SK-N-SH treated with all-trans-retinoic acid at 6 μM for 48 hours (cell line): ENCODE measurements at regions not wholly inside any gene's neighbourhood (a gene's known extent, or its start where the extent isn't known, plus 50 kb on each side); places are given as distances from the start of the nearest gene placed in this dataset.

ENCODE experiments used
- ATAC-seq: fragments of 200-7000 bp; cut with Tn5 transposase; 3 replicates; pipeline ENCODE4 v1.9.1; 2020; ENCODE audit warnings: mild to moderate bottlenecking, moderate library complexity
- ARNTL ChIP-seq: fragments of 450-650 bp; formaldehyde crosslinking; IDR thresholded peaks from 2 replicates; pipeline ENCODE4 v1.5.0; 2020; ENCODE audit warnings: low read depth, mild to moderate bottlenecking, moderate library complexity, borderline replicate concordance
- BACH2 ChIP-seq: fragments of 250-450 bp; sonication (Bioruptor Pico); IDR thresholded peaks from 2 replicates; pipeline ENCODE4 v1.9.0; 2021; ENCODE audit warnings: mild to moderate bottlenecking, borderline replicate concordance
- CSDC2 ChIP-seq: fragments of 250-450 bp; sonication (Bioruptor Pico); IDR thresholded peaks from 2 replicates; pipeline ENCODE4 v1.5.0; 2020; ENCODE audit warnings: mild to moderate bottlenecking, moderate library complexity
- GLIS3 ChIP-seq: fragments of 250-450 bp; sonication (Bioruptor Pico); IDR thresholded peaks from 2 replicates; pipeline ENCODE4 v1.5.0; 2020; ENCODE audit warnings: mild to moderate bottlenecking, moderate library complexity
- OSR1 ChIP-seq: fragments of 250-450 bp; sonication (Bioruptor Pico); IDR thresholded peaks from 2 replicates; pipeline ENCODE4 v1.8.0; 2022; ENCODE audit warnings: moderate library complexity, mild to moderate bottlenecking, inconsistent platforms
- RARB ChIP-seq: fragments of 250-450 bp; sonication (Bioruptor Pico); IDR thresholded peaks from 2 replicates; pipeline ENCODE4 v1.8.0; 2021; ENCODE audit warnings: mild to moderate bottlenecking, moderate library complexity
- SNAI2 ChIP-seq: fragments of 250-450 bp; sonication (Bioruptor Pico); IDR thresholded peaks from 2 replicates; pipeline ENCODE4 v1.5.0; 2020; ENCODE audit warnings: mild to moderate bottlenecking, moderate library complexity
- TCF4 ChIP-seq: fragments of 250-450 bp; sonication (Bioruptor Pico); IDR thresholded peaks from 2 replicates; pipeline ENCODE4 v1.8.0; 2021; ENCODE audit warnings: mild to moderate bottlenecking, moderate library complexity, borderline replicate concordance
- TOX ChIP-seq: fragments of 250-450 bp; sonication (Bioruptor Pico); IDR thresholded peaks from 2 replicates; pipeline ENCODE4 v1.8.0; 2021; ENCODE audit warnings: mild to moderate bottlenecking, moderate library complexity, borderline replicate concordance
- ZC3H10 ChIP-seq: fragments of 250-450 bp; sonication (Bioruptor Pico); IDR thresholded peaks from 2 replicates; pipeline ENCODE4 v1.5.1; 2021; ENCODE audit warnings: mild to moderate bottlenecking, moderate library complexity
- ZFP3 ChIP-seq: fragments of 250-450 bp; sonication (Bioruptor Pico); IDR thresholded peaks from 2 replicates; pipeline ENCODE4 v1.5.0; 2020; ENCODE audit warnings: mild to moderate bottlenecking, moderate library complexity
- ZNF565 ChIP-seq: fragments of 450-650 bp; formaldehyde crosslinking; conservative IDR thresholded peaks from 2 replicates; pipeline ENCODE4 v1.5.0; 2020; ENCODE audit warnings: low read depth, mild to moderate bottlenecking, moderate library complexity
- ZNF70 ChIP-seq: fragments of 450-650 bp; formaldehyde crosslinking; IDR thresholded peaks from 2 replicates; pipeline ENCODE4 v1.5.0; 2020; ENCODE audit warnings: mild to moderate bottlenecking, moderate library complexity
- ZNF8 ChIP-seq: fragments of 450-650 bp; formaldehyde crosslinking; IDR thresholded peaks from 2 replicates; pipeline ENCODE4 v1.5.0; 2020; ENCODE audit warnings: mild to moderate bottlenecking, moderate library complexity
- TF ChIP-seq, protein P1 (sequence below): fragments of 250-450 bp; sonication (Bioruptor Pico); IDR thresholded peaks from 2 replicates; pipeline ENCODE4 v1.8.0; 2020; ENCODE audit warnings: mild to moderate bottlenecking, moderate library complexity, borderline replicate concordance
- TF ChIP-seq, protein P2 (sequence below): fragments of 250-450 bp; sonication (Bioruptor Pico); IDR thresholded peaks from 2 replicates; pipeline ENCODE4 v1.5.0; 2020; ENCODE audit warnings: mild to moderate bottlenecking, moderate library complexity
- TF ChIP-seq, protein P3 (sequence below): fragments of 250-450 bp; sonication (Bioruptor Pico); IDR thresholded peaks from 2 replicates; pipeline ENCODE4 v1.5.1; 2020; ENCODE audit warnings: low read depth, mild to moderate bottlenecking, moderate library complexity
- TF ChIP-seq, protein P4 (sequence below): fragments of 250-450 bp; sonication (Bioruptor Pico); IDR thresholded peaks from 2 replicates; pipeline ENCODE4 v1.5.1; 2021; ENCODE audit warnings: mild to moderate bottlenecking, moderate library complexity
- TF ChIP-seq, protein P5 (sequence below): fragments of 250-450 bp; sonication (Bioruptor Pico); IDR thresholded peaks from 2 replicates; pipeline ENCODE4 v1.8.0; 2021; ENCODE audit warnings: low read depth, mild to moderate bottlenecking, moderate library complexity, borderline replicate concordance

DNA sequence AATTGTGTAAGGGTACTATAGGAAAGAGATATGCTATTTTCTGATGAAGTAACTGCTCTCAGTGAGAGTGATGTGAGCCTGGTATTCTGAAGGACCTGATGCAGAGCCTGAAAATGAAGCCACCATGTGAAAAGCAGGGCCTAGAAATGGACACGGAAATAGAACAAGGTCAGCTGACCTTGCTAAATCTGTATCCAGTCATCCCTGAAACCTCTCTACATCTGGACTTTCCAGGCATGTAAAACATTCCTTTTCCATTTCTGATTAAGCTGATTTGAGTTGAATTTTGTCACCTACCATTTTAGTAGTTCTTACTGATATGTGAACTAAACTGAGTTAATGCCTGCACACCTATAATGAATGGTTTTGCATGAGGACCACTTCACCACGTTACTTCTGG is 72.4 kb upstream of the NEIL3 start:
- TF ChIP-seq GLIS3 (no peak), ZFP3 (CRISPR knock-in tag) (no peak), OSR1 (CRISPR knock-in tag) (no peak), SNAI2 (CRISPR knock-in tag) (no peak), RARB (CRISPR knock-in tag) (no peak)
- no peak for ATAC-seq

DNA sequence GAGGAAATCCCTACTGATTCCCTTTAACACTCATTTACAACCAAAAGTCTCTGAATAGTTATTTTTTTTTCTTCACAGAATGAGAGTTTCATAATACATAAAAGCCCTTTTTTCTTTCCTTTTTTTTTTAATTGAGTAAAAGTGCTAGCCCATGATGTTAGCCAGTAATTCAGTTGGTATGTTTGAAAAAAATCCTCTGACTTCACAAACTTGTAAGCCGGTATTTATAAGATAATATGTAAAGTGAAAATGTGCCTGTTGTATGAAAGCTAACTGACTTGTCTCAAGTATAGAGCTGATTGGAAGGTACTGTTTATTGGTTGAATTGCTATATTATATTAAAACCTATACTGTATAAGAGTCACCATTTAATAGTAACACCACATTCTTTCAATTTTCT is 70.2 kb upstream of the NEIL3 start:
- no peak for ATAC-seq
- TF ChIP-seq, protein P1, sequence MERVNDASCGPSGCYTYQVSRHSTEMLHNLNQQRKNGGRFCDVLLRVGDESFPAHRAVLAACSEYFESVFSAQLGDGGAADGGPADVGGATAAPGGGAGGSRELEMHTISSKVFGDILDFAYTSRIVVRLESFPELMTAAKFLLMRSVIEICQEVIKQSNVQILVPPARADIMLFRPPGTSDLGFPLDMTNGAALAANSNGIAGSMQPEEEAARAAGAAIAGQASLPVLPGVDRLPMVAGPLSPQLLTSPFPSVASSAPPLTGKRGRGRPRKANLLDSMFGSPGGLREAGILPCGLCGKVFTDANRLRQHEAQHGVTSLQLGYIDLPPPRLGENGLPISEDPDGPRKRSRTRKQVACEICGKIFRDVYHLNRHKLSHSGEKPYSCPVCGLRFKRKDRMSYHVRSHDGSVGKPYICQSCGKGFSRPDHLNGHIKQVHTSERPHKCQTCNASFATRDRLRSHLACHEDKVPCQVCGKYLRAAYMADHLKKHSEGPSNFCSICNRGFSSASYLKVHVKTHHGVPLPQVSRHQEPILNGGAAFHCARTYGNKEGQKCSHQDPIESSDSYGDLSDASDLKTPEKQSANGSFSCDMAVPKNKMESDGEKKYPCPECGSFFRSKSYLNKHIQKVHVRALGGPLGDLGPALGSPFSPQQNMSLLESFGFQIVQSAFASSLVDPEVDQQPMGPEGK = no peak
- TF ChIP-seq ZC3H10 (CRISPR knock-in tag) (no peak), ZNF8 (CRISPR knock-in tag) (no peak), ZNF70 (CRISPR knock-in tag) (no peak)
- TF ChIP-seq, protein P2, sequence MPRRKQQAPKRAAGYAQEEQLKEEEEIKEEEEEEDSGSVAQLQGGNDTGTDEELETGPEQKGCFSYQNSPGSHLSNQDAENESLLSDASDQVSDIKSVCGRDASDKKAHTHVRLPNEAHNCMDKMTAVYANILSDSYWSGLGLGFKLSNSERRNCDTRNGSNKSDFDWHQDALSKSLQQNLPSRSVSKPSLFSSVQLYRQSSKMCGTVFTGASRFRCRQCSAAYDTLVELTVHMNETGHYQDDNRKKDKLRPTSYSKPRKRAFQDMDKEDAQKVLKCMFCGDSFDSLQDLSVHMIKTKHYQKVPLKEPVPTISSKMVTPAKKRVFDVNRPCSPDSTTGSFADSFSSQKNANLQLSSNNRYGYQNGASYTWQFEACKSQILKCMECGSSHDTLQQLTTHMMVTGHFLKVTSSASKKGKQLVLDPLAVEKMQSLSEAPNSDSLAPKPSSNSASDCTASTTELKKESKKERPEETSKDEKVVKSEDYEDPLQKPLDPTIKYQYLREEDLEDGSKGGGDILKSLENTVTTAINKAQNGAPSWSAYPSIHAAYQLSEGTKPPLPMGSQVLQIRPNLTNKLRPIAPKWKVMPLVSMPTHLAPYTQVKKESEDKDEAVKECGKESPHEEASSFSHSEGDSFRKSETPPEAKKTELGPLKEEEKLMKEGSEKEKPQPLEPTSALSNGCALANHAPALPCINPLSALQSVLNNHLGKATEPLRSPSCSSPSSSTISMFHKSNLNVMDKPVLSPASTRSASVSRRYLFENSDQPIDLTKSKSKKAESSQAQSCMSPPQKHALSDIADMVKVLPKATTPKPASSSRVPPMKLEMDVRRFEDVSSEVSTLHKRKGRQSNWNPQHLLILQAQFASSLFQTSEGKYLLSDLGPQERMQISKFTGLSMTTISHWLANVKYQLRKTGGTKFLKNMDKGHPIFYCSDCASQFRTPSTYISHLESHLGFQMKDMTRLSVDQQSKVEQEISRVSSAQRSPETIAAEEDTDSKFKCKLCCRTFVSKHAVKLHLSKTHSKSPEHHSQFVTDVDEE (CRISPR knock-in tag) = no peak
- TF ChIP-seq, all 23 proteins: peak for 0

DNA sequence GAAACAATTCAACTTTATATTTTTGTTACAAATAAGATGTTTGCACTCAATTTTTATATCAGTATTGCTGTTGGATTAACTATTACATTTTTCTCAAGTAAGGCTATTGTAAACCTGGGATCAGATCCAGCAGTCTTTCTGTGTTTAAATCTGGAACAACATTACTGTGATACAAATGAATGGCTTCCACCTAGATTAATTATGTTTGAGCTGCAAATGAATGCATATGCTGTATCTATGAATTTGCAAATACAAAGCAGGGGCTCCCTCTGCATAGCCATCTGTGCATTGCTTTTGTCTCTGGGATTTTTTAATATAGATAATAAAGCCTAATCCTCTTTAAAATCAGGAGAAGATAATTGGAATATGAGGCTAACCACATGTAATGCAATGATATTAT is 69.8 kb upstream of the NEIL3 start:
- TF ChIP-seq ZNF70 (CRISPR knock-in tag) (no peak), TCF4 (CRISPR knock-in tag) (0 out of 2 replicates have a peak, but pooled peaks have one; percentile 25)
- TF ChIP-seq, all 23 proteins: peak for 1
- ATAC-seq = peak; percentile 44; the same call in 2 of the 3 replicates

DNA sequence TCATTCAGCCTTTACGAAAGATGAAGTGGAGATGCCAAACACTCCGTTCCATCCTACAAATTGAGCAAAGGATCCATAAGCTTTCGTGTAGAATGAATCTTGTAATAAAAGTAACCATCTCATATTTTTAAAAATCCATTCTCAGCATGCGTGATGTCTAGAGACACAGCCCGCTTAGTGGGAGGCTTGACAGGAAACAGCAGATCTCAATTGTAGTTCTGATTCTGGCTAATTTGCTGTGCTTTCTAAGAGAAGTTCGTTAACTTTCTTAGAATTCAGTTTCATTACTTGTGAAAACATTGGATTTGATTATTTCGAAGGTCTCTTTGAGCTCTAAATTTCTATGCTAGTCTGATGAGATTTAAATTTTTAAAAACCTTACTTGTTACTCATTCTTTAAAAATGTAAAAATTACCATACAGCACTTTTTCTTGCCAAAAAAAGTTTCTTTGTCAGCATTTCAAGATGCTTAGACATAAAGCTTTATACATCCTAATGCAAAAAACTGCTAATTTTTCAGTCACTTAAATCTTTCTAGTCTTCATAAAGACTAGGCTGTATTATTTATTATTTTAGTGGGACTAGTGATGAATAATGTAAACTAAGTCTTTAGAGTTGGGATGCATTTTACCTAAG is 66.9 kb upstream of the NEIL3 start:
- TF ChIP-seq ARNTL (CRISPR knock-in tag) = no peak
- TF ChIP-seq ZNF565 (CRISPR knock-in tag) = no peak
- TF ChIP-seq OSR1 (CRISPR knock-in tag) = no peak
- no peak for TF ChIP-seq ZC3H10 (CRISPR knock-in tag)
- TF ChIP-seq, protein P3, sequence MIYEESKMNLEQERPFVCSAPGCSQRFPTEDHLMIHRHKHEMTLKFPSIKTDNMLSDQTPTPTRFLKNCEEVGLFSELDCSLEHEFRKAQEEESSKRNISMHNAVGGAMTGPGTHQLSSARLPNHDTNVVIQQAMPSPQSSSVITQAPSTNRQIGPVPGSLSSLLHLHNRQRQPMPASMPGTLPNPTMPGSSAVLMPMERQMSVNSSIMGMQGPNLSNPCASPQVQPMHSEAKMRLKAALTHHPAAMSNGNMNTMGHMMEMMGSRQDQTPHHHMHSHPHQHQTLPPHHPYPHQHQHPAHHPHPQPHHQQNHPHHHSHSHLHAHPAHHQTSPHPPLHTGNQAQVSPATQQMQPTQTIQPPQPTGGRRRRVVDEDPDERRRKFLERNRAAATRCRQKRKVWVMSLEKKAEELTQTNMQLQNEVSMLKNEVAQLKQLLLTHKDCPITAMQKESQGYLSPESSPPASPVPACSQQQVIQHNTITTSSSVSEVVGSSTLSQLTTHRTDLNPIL (CRISPR knock-in tag) = no peak
- TF ChIP-seq, protein P4, sequence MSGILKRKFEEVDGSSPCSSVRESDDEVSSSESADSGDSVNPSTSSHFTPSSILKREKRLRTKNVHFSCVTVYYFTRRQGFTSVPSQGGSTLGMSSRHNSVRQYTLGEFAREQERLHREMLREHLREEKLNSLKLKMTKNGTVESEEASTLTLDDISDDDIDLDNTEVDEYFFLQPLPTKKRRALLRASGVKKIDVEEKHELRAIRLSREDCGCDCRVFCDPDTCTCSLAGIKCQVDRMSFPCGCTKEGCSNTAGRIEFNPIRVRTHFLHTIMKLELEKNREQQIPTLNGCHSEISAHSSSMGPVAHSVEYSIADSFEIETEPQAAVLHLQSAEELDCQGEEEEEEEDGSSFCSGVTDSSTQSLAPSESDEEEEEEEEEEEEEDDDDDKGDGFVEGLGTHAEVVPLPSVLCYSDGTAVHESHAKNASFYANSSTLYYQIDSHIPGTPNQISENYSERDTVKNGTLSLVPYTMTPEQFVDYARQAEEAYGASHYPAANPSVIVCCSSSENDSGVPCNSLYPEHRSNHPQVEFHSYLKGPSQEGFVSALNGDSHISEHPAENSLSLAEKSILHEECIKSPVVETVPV (CRISPR knock-in tag) = no peak
- no peak for TF ChIP-seq TCF4 (CRISPR knock-in tag)
- TF ChIP-seq, protein P1 = no peak
- TF ChIP-seq CSDC2 (CRISPR knock-in tag) = no peak
- no peak for TF ChIP-seq TOX (CRISPR knock-in tag)
- TF ChIP-seq SNAI2 (CRISPR knock-in tag) = no peak
- TF ChIP-seq, protein P5, sequence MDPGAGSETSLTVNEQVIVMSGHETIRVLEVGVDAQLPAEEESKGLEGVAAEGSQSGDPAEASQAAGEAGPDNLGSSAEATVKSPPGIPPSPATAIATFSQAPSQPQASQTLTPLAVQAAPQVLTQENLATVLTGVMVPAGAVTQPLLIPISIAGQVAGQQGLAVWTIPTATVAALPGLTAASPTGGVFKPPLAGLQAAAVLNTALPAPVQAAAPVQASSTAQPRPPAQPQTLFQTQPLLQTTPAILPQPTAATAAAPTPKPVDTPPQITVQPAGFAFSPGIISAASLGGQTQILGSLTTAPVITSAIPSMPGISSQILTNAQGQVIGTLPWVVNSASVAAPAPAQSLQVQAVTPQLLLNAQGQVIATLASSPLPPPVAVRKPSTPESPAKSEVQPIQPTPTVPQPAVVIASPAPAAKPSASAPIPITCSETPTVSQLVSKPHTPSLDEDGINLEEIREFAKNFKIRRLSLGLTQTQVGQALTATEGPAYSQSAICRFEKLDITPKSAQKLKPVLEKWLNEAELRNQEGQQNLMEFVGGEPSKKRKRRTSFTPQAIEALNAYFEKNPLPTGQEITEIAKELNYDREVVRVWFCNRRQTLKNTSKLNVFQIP (CRISPR knock-in tag) = no peak
- TF ChIP-seq ZNF70 (CRISPR knock-in tag) = no peak
- TF ChIP-seq ZFP3 (CRISPR knock-in tag) = no peak
- TF ChIP-seq BACH2 (CRISPR knock-in tag) = no peak
- no peak for ATAC-seq
